ENCODE measurements at regions not wholly inside any gene's neighbourhood (a gene's known extent, or its start where the extent isn't known, plus 50 kb on each side); places are given as distances from the start of the nearest gene placed in this dataset.

DNA sequence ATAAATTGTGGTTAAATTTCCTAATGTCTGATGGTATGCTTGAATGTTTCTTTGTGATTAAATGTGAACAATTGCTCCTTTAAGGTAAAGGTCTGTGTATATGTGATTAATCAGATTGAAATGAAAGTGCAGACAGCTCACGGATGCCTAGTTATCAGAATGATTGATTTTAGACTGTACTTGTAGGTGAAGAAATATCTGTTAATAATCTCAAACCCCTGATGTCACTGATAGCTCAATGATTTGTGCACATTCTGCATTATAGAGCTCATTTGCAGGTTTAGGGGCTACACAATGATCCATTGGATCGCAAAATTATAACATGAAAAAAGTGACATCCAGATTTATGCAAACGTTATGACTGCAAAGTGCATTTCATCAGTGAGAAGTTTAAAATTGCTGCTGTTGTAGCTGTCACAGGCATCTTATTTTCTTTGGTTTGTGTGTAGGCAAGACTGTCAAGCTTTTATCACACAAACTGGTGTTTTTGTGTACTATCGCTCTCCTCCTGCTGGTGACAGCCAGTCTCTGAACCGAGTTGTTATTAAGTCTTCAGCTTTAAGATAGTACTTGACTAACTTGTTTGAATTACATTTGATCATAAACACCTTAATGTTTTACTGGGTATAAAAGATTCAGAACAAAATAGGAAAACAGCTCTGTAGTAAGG is 103.4 kb upstream of the RMST start:
- no peak overlapping the region for H3K4me3 ChIP-seq (replicated peaks; ENCODE audit: low read depth, low read length)
- DNase-seq (ENCODE audit: low read depth), result no peak
- TF ChIP-seq, protein P1, sequence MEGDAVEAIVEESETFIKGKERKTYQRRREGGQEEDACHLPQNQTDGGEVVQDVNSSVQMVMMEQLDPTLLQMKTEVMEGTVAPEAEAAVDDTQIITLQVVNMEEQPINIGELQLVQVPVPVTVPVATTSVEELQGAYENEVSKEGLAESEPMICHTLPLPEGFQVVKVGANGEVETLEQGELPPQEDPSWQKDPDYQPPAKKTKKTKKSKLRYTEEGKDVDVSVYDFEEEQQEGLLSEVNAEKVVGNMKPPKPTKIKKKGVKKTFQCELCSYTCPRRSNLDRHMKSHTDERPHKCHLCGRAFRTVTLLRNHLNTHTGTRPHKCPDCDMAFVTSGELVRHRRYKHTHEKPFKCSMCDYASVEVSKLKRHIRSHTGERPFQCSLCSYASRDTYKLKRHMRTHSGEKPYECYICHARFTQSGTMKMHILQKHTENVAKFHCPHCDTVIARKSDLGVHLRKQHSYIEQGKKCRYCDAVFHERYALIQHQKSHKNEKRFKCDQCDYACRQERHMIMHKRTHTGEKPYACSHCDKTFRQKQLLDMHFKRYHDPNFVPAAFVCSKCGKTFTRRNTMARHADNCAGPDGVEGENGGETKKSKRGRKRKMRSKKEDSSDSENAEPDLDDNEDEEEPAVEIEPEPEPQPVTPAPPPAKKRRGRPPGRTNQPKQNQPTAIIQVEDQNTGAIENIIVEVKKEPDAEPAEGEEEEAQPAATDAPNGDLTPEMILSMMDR (IDR thresholded peaks at IDR 0.05; ENCODE audit: low read length, missing control alignments), result no peak

DNA sequence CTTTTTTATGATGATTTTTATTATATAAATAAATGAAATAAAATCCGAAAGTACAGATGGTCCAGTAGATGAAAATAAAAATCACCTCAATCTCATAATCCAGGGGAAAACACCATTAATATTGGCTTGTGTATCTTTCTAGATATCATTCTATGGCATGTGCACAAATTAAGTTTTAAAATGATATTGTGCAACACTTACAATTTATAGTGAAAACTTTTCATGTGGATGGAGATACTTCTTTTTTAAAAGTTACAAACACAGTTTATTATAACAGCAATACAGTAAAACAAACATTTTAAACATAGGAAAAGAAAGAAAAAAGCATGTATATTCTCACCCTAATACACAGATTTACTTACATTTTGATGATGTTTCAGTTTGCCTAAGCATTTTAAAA is 98.9 kb upstream of the RMST start:
- no peak for DNase-seq (ENCODE audit: low read depth)
- TF ChIP-seq, protein P1 (IDR thresholded peaks at IDR 0.05; ENCODE audit: low read length, missing control alignments), result no peak
- no peak overlapping the region for H3K4me3 ChIP-seq (replicated peaks; ENCODE audit: low read depth, low read length)

DNA sequence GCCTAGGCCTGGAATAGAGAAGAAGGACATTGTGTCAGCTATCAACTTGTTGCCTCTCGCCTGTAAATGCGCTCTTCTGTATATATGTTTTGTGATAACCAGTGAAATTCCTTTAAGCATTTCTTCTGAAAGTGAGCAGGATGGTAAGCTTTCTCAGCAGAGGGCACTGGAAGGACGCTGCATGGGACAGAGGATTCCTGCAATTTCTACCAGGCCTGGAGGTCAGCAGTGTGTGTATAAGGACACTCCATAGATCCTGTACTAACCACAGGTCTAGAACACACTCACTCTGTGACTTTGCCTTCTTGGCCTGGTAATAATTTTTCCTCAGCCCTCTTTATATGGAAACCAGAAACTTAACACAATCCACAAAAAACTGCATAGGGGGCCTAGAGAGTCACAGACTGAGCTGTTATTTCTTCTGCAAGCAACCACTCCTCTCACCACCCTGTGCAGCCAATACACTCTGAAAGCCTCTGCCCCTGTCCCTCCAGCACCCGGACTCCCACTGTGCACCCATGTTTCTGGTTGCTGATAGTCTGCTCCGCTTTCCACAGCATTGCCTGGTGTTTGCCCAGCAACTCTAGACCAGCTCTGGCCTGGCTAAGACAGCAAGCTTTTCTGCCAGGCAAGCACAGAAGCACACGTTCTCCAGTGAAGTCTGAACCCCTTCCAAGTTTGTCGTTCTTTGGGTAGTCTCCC is 94.0 kb upstream of the RMST start:
- no peak overlapping the region for H3K4me3 ChIP-seq (replicated peaks; ENCODE audit: low read depth, low read length)
- DNase-seq (ENCODE audit: low read depth), result no peak
- TF ChIP-seq, protein P1 (IDR thresholded peaks at IDR 0.05; ENCODE audit: low read length, missing control alignments), result no peak

DNA sequence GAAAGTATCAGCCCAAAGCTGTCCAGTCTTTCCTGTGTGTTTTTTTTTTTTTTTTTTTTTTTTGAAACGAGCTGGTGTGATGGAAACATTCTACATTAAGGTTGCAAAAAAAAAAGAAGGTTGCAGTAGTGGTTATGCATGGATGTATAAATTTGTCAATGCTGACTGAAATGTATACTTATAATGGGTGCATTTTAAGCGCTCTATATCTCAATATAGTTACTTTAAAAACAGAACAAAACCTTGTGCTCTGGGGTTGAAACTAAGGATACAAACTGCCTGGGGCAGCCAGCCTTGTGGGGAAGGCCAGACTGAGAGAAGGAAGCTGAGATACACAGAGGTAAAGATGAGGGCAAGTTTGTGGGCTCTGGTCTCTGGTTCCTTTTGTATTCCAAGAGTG is 87.3 kb upstream of the RMST start:
- TF ChIP-seq, protein P1 (IDR thresholded peaks at IDR 0.05; ENCODE audit: low read length, missing control alignments), result no peak
- no peak for DNase-seq (ENCODE audit: low read depth)
- H3K4me3 ChIP-seq (replicated peaks; ENCODE audit: low read depth, low read length), result no peak overlapping the region

- no peak for DNase-seq (ENCODE audit: low read depth)
- no peak overlapping the region for H3K4me3 ChIP-seq (replicated peaks; ENCODE audit: low read depth, low read length)
- TF ChIP-seq, protein P1 (IDR thresholded peaks at IDR 0.05; ENCODE audit: low read length, missing control alignments), result no peak
Observed at GRCh38 chr12:97380440-97380839, 82.2 kb upstream of the RMST start.

GRCh38 chr12:97385121-97385520 is 77.5 kb upstream of the RMST start:
- no peak for DNase-seq (ENCODE audit: low read depth)
- TF ChIP-seq, protein P1 (IDR thresholded peaks at IDR 0.05; ENCODE audit: low read length, missing control alignments), result no peak
- H3K4me3 ChIP-seq (replicated peaks; ENCODE audit: low read depth, low read length), result no peak overlapping the region

Data from fibroblast of pulmonary artery (primary cell).